ENCODE measurements at regions not wholly inside any gene's neighbourhood (a gene's known extent, or its start where the extent isn't known, plus 50 kb on each side); places are given as distances from the start of the nearest gene placed in this dataset.

GRCh38 chr11:45021692-45022141 lies 71.0 kb upstream of the TP53I11 start:
- TF ChIP-seq, protein P1, sequence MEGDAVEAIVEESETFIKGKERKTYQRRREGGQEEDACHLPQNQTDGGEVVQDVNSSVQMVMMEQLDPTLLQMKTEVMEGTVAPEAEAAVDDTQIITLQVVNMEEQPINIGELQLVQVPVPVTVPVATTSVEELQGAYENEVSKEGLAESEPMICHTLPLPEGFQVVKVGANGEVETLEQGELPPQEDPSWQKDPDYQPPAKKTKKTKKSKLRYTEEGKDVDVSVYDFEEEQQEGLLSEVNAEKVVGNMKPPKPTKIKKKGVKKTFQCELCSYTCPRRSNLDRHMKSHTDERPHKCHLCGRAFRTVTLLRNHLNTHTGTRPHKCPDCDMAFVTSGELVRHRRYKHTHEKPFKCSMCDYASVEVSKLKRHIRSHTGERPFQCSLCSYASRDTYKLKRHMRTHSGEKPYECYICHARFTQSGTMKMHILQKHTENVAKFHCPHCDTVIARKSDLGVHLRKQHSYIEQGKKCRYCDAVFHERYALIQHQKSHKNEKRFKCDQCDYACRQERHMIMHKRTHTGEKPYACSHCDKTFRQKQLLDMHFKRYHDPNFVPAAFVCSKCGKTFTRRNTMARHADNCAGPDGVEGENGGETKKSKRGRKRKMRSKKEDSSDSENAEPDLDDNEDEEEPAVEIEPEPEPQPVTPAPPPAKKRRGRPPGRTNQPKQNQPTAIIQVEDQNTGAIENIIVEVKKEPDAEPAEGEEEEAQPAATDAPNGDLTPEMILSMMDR (IDR thresholded peaks at IDR 0.05): no peak
- TF ChIP-seq EZH2 (IDR thresholded peaks at IDR 0.05; ENCODE audit: borderline replicate concordance, insufficient read depth, low read depth, low read length, poor library complexity, severe bottlenecking): no peak
